GM12891 (cell line): ENCODE measurements at regions not wholly inside any gene's neighbourhood (a gene's known extent, or its start where the extent isn't known, plus 50 kb on each side); places are given as distances from the start of the nearest gene placed in this dataset.

ENCODE experiments used
- POLR2A ChIP-seq: IDR thresholded peaks from 2 replicates; pipeline ENCODE4 v1.6.1; 2011; ENCODE audit warnings: low read depth, low read length, control low read depth
- POLR2AphosphoS5 ChIP-seq: IDR thresholded peaks from 2 replicates; pipeline ENCODE4 v1.6.1; 2011; ENCODE audit warnings: low read depth, low read length, control low read depth
- POU2F2 ChIP-seq: IDR thresholded peaks from 2 replicates; pipeline ENCODE4 v1.6.1; 2011; ENCODE audit warnings: low read depth, mild to moderate bottlenecking, control low read depth, low read length, moderate library complexity
- SPI1 ChIP-seq: IDR thresholded peaks from 2 replicates; pipeline ENCODE4 v1.6.1; 2011; ENCODE audit warnings: low read depth, low read length, control low read depth
- TAF1 ChIP-seq: IDR thresholded peaks from 2 replicates; pipeline ENCODE4 v1.6.1; 2011; ENCODE audit warnings: low read depth, low read length, control low read depth

GRCh38 chr7:68622500-68622899 lies 975.8 kb upstream of the AUTS2 start:
- no peak for TF ChIP-seq POLR2A
- no peak for TF ChIP-seq POLR2AphosphoS5
- no peak for TF ChIP-seq TAF1
- no peak for TF ChIP-seq SPI1
- no peak for TF ChIP-seq POU2F2
